ENCODE measurements at regions not wholly inside any gene's neighbourhood (a gene's known extent, or its start where the extent isn't known, plus 50 kb on each side); places are given as distances from the start of the nearest gene placed in this dataset.
"Not testable (repeated sequence)": the region's sequence is repeated elsewhere in the genome, so short reads cannot be mapped to it uniquely, and the experiment has no call there.

- DNase-seq (ENCODE audit: low read depth) = not testable (repeated sequence)
Measured at GRCh38 chr12:64552510-64552909, 57.8 kb upstream of the RASSF3 start.

- DNase-seq (ENCODE audit: low read depth) = not testable (repeated sequence)
Measured at GRCh38 chr12:64553689-64554088, 56.6 kb upstream of the RASSF3 start.

- DNase-seq (ENCODE audit: low read depth) = no peak
Measured at GRCh38 chr12:64556231-64556630, 54.1 kb upstream of the RASSF3 start.

GRCh38 chr12:64558754-64559153, 51.5 kb upstream of the RASSF3 start:
- DNase-seq (ENCODE audit: low read depth) = no peak

GRCh38 chr12:64560396-64561301, 49.6 kb upstream of the RASSF3 start:
- DNase-seq (ENCODE audit: low read depth) = peak; percentile 98
